GM12878 (cell line): ENCODE measurements at regions not wholly inside any gene's neighbourhood (a gene's known extent, or its start where the extent isn't known, plus 50 kb on each side); places are given as distances from the start of the nearest gene placed in this dataset.

Experiments
- BCL11A ChIP-seq: IDR thresholded peaks from 2 replicates; pipeline ENCODE4 v1.6.1; 2011; ENCODE audit warnings: low read depth, low read length
- CBX3 ChIP-seq: fragments of 200-600 bp; sonication (generic); IDR thresholded peaks from 2 replicates; pipeline ENCODE4 v1.6.1; 2016; ENCODE audit warnings: low read depth, borderline replicate concordance
- CBX5 ChIP-seq: sonication (generic); IDR thresholded peaks from 2 replicates; pipeline ENCODE4 v1.6.1; 2016; ENCODE audit warnings: low read depth, moderate library complexity, mild to moderate bottlenecking, inconsistent platforms
- CTCF ChIP-seq, 3 experiments: IDR thresholded peaks in 2 of 3; conservative IDR thresholded peaks in 1 of 3; 2 replicates each; pipeline ENCODE4 v1.5.1; 2011; ENCODE audit warnings: low read depth in 3 of 3, low read length in 3 of 3, mild to moderate bottlenecking in 3 of 3, control low read depth in 2 of 3, moderate library complexity in 2 of 3, inconsistent platforms in 1 of 3, mixed read lengths in 1 of 3; ENCODE audit not compliant: control insufficient read depth in 2 of 3, insufficient read depth in 1 of 3; ENCODE audit errors: extremely low read depth in 1 of 3
- RAD51 ChIP-seq: fragments of 450-650 bp; IDR thresholded peaks from 2 replicates; pipeline ENCODE4 v1.6.1; 2016; ENCODE audit warnings: moderate library complexity, mild to moderate bottlenecking, inconsistent platforms
- SIN3A ChIP-seq: IDR thresholded peaks from 2 replicates; pipeline ENCODE4 v1.6.1; 2012; ENCODE audit warnings: low read depth, low read length, improper control_type of control experiment
- SMAD1 ChIP-seq: fragments of 450-650 bp; IDR thresholded peaks from 2 replicates; pipeline ENCODE4 v1.6.1; 2018; ENCODE audit warnings: mild to moderate bottlenecking, low read depth; ENCODE audit not compliant: partially characterized antibody
- YBX1 ChIP-seq: fragments of 450-650 bp; IDR thresholded peaks from 2 replicates; pipeline ENCODE4 v1.6.1; 2016; ENCODE audit warnings: antibody characterized with exemption
- ZBTB40 ChIP-seq: fragments of 450-650 bp; IDR thresholded peaks from 2 replicates; pipeline ENCODE4 v1.6.1; 2016; ENCODE audit warnings: mild to moderate bottlenecking, moderate library complexity, borderline replicate concordance
- TF ChIP-seq, protein P1 (sequence below): fragments of 450-650 bp; IDR thresholded peaks from 2 replicates; pipeline ENCODE4 v1.6.1; 2014; ENCODE audit warnings: mild to moderate bottlenecking

- TF ChIP-seq SIN3A (no peak), CBX5 (no peak), CTCF (IDR thresholded peaks at IDR 0.05 in 2 of 3, conservative IDR thresholded peaks at IDR 0.05 in 1 of 3; ENCODE audit: control insufficient read depth in 2 of 3, extremely low read depth in 1 of 3, insufficient read depth in 1 of 3, low read depth in 3 of 3, low read length in 3 of 3) (no peak), CBX3 (no peak), RAD51 (no peak), SMAD1 (no peak), BCL11A (no peak), YBX1 (no peak), ZBTB40 (no peak)
- TF ChIP-seq, protein P1, sequence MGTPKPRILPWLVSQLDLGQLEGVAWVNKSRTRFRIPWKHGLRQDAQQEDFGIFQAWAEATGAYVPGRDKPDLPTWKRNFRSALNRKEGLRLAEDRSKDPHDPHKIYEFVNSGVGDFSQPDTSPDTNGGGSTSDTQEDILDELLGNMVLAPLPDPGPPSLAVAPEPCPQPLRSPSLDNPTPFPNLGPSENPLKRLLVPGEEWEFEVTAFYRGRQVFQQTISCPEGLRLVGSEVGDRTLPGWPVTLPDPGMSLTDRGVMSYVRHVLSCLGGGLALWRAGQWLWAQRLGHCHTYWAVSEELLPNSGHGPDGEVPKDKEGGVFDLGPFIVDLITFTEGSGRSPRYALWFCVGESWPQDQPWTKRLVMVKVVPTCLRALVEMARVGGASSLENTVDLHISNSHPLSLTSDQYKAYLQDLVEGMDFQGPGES: no peak
Observed at GRCh38 chr13:77456271-77456670, 79.2 kb upstream of the SCEL start.
